ES-I3 (cell line): ENCODE measurements at regions not wholly inside any gene's neighbourhood (a gene's known extent, or its start where the extent isn't known, plus 50 kb on each side); places are given as distances from the start of the nearest gene placed in this dataset.
"Not testable (repeated sequence)": the region's sequence is repeated elsewhere in the genome, so short reads cannot be mapped to it uniquely, and the experiment has no call there.

Source experiments
- H3K36me3 ChIP-seq: 2 replicates; pipeline ENCODE4 v1.6.1; 2013; ENCODE audit warnings: mild to moderate bottlenecking, low read length, control low read depth, moderate library complexity; ENCODE audit not compliant: insufficient read depth
- H3K4me1 ChIP-seq: 2 replicates; pipeline ENCODE4 v1.6.1; 2013; ENCODE audit warnings: mild to moderate bottlenecking, control low read depth, low read length; ENCODE audit not compliant: insufficient read depth
- H3K9ac ChIP-seq: 2 replicates; pipeline ENCODE4 v1.6.1; 2013; ENCODE audit warnings: low read depth, mild to moderate bottlenecking, low read length, moderate library complexity
- H3K9me3 ChIP-seq: 2 replicates; pipeline ENCODE4 v1.6.1; 2013; ENCODE audit warnings: mild to moderate bottlenecking, low read length, moderate library complexity; ENCODE audit not compliant: control insufficient read depth, insufficient read depth

DNA sequence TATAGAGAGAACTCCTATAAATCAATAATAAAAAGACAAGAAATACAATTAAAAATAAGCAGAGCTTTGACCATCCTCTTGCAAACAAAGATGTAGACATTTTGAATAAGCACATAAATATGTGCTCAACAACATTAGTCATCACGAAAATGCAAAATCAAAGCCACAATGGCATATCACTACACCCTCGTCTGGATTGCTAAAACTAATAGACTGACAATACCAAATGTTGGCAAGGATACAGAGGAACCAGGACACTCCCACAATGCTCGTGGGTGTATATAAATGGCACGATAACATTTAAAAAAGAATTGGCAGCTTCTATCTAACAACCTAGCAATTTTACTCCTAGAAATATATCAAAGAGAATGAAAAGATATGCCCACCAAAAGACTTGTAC, 530.8 kb downstream of the HAPSTR1 start:
- H3K36me3 ChIP-seq: no peaks in the 10 kb centered on the region
- no peaks in the 10 kb centered on the region for H3K4me1 ChIP-seq
- H3K9me3 ChIP-seq: no peaks in the 10 kb centered on the region
- H3K9ac ChIP-seq: no peak overlapping the region

- no peaks in the 10 kb centered on the region for H3K9me3 ChIP-seq
- no peaks in the 10 kb centered on the region for H3K36me3 ChIP-seq
- H3K9ac ChIP-seq: no peak overlapping the region
- no peaks in the 10 kb centered on the region for H3K4me1 ChIP-seq
Observed at GRCh38 chr16:9625122-9625521, 533.7 kb downstream of the HAPSTR1 start.

DNA sequence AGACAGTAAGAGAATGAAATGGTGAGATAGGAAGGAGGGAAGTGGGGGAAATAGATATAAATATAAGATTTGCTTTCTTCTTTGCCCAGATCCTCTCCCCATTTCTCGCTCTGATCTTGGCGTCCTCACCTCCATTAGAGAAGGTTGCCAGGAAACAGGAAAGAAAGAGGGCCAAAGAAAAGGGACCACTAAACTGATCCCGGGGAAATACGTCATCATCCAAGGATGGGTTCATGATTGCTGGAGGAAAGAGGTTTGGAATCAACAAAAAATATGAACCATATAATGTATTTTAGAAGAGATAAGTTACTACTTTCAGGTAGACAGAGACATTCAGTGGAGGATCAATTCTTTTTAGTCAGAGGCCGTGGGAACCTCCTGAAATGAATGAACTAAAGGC, 536.0 kb downstream of the HAPSTR1 start:
- Histone ChIP-seq H3K9ac (no peak overlapping the region), H3K9me3 (peaks cover 3% of the 10 kb centered on the region; the same call in 1 of the 2 replicates), H3K4me1 (no peaks in the 10 kb centered on the region), H3K36me3 (no peaks in the 10 kb centered on the region)

- H3K9ac ChIP-seq: no peak overlapping the region
- H3K36me3 ChIP-seq: no peaks in the 10 kb centered on the region
- peaks cover 9% of the 10 kb centered on the region for H3K9me3 ChIP-seq
- no peaks in the 10 kb centered on the region for H3K4me1 ChIP-seq
Observed at GRCh38 chr16:9630119-9630518, 538.7 kb downstream of the HAPSTR1 start.

- no peaks in the 10 kb centered on the region for H3K4me1 ChIP-seq
- H3K9me3 ChIP-seq: peaks cover 9% of the 10 kb centered on the region
- H3K9ac ChIP-seq: no peak overlapping the region
- no peaks in the 10 kb centered on the region for H3K36me3 ChIP-seq
Observed at GRCh38 chr16:9630985-9631384, 539.5 kb downstream of the HAPSTR1 start.

DNA sequence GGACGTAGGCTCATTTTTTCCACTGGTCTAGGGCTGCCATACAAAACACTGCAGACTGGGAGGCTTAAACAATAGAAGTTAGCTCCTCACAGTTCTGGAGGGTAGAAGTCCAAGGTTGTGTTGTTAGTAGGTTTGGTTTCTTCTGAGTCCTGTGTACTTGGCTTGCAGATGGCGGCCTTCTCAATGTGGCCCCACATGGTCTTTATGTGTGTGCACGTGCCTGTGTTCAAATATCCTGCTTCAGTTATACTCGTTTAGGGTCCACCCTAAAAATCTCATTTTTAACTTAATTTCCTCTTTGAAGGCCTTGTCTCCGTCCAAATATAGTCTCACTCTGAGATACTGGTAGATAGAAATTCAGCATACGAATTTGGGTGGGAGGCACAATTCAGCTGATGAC, 542.4 kb downstream of the HAPSTR1 start:
- Histone ChIP-seq H3K36me3 (no peaks in the 10 kb centered on the region), H3K9me3 (peaks cover 9% of the 10 kb centered on the region), H3K4me1 (no peaks in the 10 kb centered on the region), H3K9ac (no peak overlapping the region)

GRCh38 chr16:9635150-9635720, 543.8 kb downstream of the HAPSTR1 start:
- not testable (repeated sequence) for H3K4me1 ChIP-seq, H3K36me3 ChIP-seq, H3K9me3 ChIP-seq, H3K9ac ChIP-seq

DNA sequence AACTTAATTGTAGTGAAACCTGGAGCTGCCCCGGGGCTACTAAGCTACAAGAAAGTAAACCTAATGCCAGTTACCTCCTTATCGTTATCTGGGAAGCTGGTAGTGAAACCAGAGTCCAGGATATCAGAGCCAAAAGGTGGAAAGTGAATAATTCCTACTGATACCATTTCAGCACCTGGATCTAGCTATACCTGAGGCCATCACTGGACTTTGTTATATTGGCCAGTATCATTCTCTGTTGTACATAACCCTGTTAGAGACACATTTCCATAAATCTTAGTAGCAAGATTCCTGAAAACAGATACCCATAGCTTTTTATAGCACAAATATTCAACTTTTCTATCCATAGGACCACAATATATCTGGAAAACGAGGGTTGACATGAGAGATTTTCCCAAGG, 538.0 kb downstream of the GRIN2A start:
- Histone ChIP-seq H3K9me3 (no peaks in the 10 kb centered on the region), H3K4me1 (no peaks in the 10 kb centered on the region), H3K9ac (no peak overlapping the region), H3K36me3 (no peaks in the 10 kb centered on the region)

DNA sequence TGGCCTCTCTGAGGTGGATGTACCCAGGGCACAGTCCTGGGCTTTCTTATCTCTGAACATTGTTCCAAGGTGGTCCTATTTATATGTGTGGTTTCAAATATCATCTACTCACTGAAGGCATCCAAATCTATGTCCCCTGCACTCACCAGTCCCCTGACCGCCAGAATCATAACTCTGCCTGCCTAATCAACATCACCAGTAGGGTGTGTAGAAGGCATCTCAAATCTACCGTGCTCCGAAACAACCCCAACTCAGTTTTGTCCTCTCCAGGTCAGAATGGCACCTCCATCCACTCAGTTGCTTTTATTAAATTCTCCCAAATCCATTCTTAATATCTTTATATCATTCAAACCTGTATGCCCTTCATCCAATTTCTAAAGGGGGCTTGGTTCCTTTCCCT, 536.3 kb downstream of the GRIN2A start:
- Histone ChIP-seq H3K9ac (no peak overlapping the region), H3K9me3 (no peaks in the 10 kb centered on the region), H3K4me1 (no peaks in the 10 kb centered on the region)

DNA sequence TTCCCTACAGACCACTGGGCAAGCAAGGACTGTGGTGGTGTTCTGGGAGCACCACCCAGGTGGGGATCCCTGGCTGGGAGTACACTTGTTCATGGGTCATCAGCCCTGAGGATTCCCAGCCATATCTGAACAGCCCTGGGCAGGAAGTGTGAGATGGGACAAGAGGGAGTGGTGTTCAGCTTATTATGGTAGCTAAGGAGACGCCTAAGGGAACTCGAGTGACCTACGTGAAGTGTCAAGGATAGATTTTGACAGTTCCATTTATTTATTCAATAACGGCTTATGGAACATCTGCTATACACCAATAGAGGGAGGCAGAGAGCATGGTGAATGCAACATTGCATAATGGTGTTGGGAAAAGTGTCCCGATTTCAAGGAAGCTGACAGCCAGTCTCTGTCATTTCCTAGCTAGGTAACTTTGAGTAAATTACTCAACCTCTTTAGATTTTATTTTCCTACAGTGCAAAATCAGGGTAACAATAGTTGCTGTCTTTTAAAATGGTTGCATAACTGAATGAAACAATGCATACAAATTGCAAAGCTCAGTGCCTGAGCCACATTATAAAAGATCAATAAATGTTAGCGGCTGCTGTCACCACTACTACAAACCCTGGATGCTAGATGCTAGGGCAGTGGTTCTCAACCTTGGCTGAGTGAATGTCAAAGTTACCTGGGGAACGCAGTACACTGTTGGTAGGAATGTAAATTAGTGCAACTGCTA, 534.1 kb downstream of the GRIN2A start:
- no peaks in the 10 kb centered on the region for H3K36me3 ChIP-seq
- H3K4me1 ChIP-seq: no peaks in the 10 kb centered on the region
- H3K9me3 ChIP-seq: 0 out of 2 replicates have a peak, but pooled peaks cover 3% of the 10 kb centered on the region
- H3K9ac ChIP-seq: no peak overlapping the region

More for the DNA sequence above, 536.3 kb downstream of the GRIN2A start:
- H3K36me3 ChIP-seq: no peaks in the 10 kb centered on the region

GRCh38 chr16:9650284-9650683, 531.9 kb downstream of the GRIN2A start:
- Histone ChIP-seq H3K36me3 (no peaks in the 10 kb centered on the region), H3K9me3 (0 out of 2 replicates have a peak, but pooled peaks cover 3% of the 10 kb centered on the region), H3K9ac (no peak overlapping the region), H3K4me1 (no peaks in the 10 kb centered on the region; the same call in 1 of the 2 replicates)

- Histone ChIP-seq H3K36me3 (no peaks in the 10 kb centered on the region), H3K9me3 (0 out of 2 replicates have a peak, but pooled peaks cover 3% of the 10 kb centered on the region), H3K9ac (no peak overlapping the region), H3K4me1 (peaks cover 3% of the 10 kb centered on the region)
Observed at GRCh38 chr16:9655051-9655450, 527.2 kb downstream of the GRIN2A start.

DNA sequence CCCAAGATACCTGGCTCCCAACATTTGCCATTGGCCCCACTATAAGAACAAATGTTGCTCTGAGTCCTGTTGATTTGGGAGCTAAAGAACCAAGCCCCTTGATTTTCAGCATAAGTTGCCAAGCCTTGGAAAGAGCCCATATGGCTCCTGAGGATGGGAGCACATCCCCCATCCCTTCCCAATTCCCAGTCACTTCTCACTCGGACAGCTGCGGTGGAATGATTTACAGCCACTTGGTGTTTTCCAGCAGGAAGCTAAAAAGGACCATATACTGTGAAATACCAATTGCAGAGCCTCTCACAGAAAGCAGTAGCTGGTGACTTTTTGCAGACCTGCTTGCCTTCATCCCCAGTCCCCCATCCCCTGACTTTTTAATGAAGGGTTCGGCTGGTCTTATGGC, 524.6 kb downstream of the GRIN2A start:
- Histone ChIP-seq H3K9me3 (no peaks in the 10 kb centered on the region), H3K9ac (no peak overlapping the region), H3K4me1 (peaks cover 6% of the 10 kb centered on the region), H3K36me3 (no peaks in the 10 kb centered on the region)

GRCh38 chr16:9658164-9658563, 524.1 kb downstream of the GRIN2A start:
- Histone ChIP-seq H3K36me3 (no peaks in the 10 kb centered on the region), H3K9ac (no peak overlapping the region), H3K4me1 (peaks cover 6% of the 10 kb centered on the region), H3K9me3 (no peaks in the 10 kb centered on the region)

DNA sequence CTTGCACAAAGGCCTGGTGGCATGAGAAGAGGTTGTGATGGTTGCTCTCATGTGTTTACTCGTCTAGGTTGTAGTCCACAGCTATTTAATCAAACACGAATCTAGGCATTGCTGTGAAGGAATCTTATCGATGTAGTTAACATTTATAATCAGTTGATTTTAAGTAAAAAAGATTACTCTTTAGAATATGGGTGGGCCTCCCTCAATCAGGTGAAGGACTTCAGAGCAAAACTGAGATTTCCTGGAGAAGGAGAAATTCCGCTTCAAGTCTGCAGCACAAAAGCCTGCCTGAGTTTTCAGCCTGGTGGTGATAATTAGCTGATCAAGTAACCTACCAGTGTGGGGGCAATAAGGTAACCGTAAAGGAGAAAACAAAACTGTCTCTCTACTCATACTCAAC, 523.6 kb downstream of the GRIN2A start:
- Histone ChIP-seq H3K9me3 (no peaks in the 10 kb centered on the region), H3K4me1 (peaks cover 6% of the 10 kb centered on the region), H3K9ac (no peak overlapping the region), H3K36me3 (no peaks in the 10 kb centered on the region)
